ENCODE measurements at regions not wholly inside any gene's neighbourhood (a gene's known extent, or its start where the extent isn't known, plus 50 kb on each side); places are given as distances from the start of the nearest gene placed in this dataset.

- no peak for DNase-seq
These were observed 189.0 kb downstream of the PLPP3 start for GRCh38 chr1:56390232-56390867.

DNA sequence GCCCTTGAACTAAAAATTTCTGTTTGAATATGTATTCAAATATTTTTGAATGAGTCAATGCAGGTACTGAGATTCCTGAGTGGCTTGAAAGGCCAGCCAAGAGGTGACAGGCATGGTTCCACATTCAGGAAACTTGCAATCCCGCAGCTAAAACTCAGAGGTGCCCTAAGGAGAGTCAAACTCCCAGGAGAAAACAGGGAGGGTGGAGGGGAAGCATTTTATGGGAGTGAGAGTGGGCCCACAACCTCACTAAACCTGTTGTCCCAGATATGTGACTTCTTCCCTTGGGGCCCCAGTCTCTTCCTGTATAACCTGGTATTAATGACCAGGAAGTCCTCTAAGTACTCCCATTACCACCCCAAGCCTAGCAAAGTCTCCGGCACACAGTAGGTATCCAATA is 189.6 kb downstream of the PLPP3 start:
- DNase-seq = no peak

GRCh38 chr1:56387071-56387740 is 192.2 kb downstream of the PLPP3 start:
- DNase-seq = no peak

GRCh38 chr1:56385314-56385713 is 194.0 kb downstream of the PLPP3 start:
- DNase-seq = no peak

DNA sequence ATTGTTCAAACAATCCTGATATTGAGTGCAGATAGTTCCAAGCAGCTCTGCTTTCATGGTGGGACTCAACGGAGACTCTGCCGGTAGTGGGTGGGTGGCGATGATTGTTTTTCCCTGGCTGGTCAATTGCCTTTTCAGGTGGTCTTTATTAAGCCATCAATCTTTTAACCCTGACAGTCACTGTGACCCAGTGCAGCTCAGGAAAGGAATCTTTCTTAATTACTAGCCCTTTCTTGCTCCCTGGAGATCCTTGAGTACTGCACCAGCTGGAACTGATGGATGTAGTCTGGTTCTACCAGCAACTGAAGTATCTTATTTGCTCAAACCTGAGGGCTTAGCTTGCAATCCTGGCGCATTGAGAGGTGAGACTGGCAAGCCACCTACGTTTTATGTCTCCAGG is 196.4 kb downstream of the PLPP3 start:
- no peak for DNase-seq

DNA sequence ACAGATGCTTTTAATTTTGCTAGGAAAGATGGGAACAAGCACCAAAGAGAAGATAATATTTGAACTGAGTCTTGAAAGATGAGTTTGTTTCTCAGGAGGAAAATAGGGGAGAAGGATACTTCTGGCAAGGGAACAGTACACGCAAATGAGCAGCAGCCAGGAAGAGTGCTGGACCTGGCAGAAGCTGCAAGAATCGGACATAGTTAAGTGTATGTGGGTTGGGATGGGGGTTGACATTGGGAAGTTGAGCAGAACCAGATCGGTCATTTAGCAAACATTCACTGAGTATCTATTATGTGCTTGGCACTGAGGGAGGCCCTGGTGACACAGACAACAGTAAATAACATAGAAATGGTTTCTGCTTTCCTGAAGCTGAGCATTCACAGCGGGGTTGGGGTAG is 198.8 kb downstream of the PLPP3 start:
- no peak for DNase-seq

DNA sequence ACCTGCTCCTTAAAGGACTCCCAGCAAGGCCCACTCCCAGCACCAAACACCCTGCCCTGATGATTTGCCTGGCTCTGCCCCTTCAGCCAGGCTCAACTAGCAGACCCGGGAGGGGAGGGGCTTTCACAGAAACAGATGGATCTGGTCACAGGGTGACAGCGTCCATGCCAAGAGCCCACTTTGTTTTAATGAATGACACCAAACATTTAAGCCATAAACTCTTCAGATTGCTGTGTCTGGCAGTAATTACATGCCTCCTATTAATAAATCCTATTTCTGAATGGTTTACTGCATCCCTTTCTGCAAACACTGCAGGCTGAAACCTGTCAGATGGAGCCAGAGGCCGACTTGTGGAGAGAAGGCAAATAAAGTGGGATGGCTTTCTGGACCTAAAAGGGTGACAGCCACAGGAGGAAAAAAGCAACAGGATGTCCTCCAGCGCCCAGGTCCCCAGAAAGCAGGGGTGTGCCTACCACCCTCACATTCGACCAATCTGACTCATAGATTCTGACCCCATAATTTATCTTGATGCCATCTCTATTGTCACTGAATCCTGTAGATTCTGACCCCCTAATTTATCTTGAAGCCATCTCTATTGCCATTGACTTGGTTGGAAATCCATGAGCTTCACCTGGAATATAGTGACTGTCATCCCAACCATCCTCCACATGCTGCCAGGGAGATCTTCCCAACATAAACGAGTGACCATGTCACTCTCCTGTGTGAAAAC is 200.9 kb downstream of the PLPP3 start:
- no peak for DNase-seq

DNA sequence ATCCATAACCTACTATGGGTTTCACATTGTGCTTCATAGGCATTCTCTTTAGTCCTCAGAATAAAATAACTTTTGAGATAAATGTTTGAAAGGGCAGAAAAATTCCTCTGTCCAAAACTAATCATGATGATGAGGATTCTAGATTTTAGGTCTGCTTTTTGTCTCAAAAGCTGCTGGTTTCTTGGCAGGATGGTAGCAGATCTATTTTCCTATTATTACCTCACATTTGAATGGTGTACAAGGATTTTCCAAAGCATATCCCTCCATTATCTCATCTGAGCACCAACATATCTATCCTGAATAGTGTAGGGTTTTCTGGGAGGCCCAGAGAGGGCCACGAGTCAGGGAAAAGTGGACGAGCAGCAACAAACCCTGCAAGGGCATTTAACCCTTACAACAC is 201.9 kb downstream of the PLPP3 start:
- no peak for DNase-seq

GRCh38 chr1:56376188-56376984 is 203.0 kb downstream of the PLPP3 start:
- no peak for DNase-seq

GRCh38 chr1:56375326-56375804 is 204.0 kb downstream of the PLPP3 start:
- no peak for DNase-seq

DNA sequence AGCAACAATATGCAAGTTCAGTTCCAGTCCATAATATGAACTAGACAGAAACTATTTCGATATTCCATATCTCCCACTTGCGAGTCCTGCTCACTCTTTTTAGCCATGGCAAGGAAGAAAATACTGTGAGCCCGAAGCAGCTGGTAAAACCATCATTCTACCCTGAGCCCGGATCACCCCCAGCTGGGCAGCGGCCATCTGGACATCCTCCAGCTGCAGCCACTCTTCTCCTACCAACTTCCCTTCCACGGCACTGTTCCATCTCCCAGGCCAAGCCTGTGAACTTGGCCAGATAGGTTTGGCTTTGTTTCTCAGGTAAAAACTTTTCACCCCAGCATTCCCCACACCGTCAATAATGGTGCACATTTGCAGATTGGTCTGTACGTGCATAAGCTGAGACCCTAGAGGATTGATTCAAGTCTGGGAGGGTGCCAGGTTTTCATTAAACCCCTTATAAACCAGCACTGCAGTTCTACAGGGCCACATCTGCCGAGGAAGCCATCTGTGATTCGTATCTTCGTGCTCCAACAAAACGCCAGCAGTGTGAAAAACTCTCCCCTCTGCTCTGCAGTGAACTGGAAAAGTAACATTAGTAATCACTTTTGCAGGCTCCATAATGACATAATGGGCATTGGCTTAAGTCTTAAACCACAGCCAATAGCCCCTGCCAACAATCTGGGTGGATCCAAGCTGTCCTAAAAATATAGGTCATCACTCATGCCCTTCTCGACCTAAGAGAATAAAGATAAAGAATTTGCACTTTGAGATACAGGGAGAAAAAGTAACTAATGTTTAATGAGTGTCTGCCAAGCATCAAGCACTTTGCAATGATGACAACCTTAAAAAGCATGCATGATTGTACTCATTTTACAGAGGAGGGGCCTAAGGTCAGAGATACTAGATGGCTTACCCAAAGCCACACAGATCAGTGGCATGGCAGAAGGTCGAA is 205.1 kb downstream of the PLPP3 start:
- DNase-seq = no peak

GRCh38 chr1:56370513-56370912 is 208.8 kb downstream of the PLPP3 start:
- DNase-seq = no peak

GRCh38 chr1:56363007-56363770 is 216.2 kb downstream of the PLPP3 start:
- DNase-seq = no peak

GRCh38 chr1:56360021-56360420 is 219.3 kb downstream of the PLPP3 start:
- DNase-seq = no peak

GRCh38 chr1:56359056-56359455 is 220.3 kb downstream of the PLPP3 start:
- no peak for DNase-seq

- no peak for DNase-seq
These were observed 221.3 kb downstream of the PLPP3 start for GRCh38 chr1:56357927-56358690.

GRCh38 chr1:56356376-56356990 is 222.9 kb downstream of the PLPP3 start:
- no peak for DNase-seq

GRCh38 chr1:56355918-56356317 is 223.4 kb downstream of the PLPP3 start:
- no peak for DNase-seq

GRCh38 chr1:56355422-56355821 is 223.9 kb downstream of the PLPP3 start:
- DNase-seq = no peak

DNA sequence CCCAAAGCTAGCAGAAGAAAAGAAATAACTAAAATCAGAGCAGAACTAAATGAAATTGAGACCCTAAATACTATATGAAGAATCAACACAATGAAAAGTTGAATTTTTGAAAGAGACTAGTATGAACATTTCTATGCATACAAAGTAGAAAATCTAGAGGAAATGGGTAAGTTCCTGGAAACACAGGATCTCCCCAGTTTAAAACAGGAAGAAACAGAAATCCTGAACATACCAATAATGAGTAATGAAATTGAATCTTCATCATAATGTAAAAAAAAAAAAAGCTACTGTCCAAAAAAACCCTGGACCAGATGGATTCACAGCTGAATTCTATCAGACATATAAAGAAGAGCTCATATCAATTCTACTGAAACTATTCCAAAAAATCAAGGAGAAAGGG is 233.5 kb downstream of the PLPP3 start:
- no peak for DNase-seq

Measured in GDM1 (cell line).